ENCODE measurements at regions not wholly inside any gene's neighbourhood (a gene's known extent, or its start where the extent isn't known, plus 50 kb on each side); places are given as distances from the start of the nearest gene placed in this dataset.

DNA sequence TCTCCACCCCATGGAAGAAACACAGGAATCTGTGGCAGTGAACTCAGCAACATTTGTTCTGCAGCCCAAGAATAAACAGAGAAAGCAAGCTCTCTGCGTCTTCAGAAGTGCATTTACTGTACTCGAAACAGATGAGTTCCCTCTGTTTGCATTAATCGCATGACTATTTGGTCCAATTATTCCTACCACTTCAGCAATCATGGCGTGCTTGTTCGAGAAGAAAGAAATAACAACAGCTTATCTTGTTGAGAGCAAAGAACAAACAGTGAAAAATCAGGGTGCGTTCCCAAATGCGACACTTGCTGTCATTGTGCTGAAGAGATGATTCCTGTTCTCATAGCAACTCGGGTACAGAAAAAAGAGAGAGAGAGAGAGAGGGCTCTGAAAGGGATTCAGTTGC lies 445.3 kb upstream of the MAF start:
- Histone ChIP-seq H3K36me3 (ENCODE audit: control insufficient read depth, insufficient read depth, low read length) (no peaks in the 10 kb centered on the region), H3K9me3 (ENCODE audit: control insufficient read depth, insufficient read depth, low read depth, low read length) (no peaks in the 10 kb centered on the region), H3K27me3 (ENCODE audit: control insufficient read depth, insufficient read depth, low read length) (no peaks in the 10 kb centered on the region), H3K27ac (ENCODE audit: low read length) (no peak overlapping the region), H3K4me1 (ENCODE audit: control insufficient read depth, insufficient read depth, low read length) (no peaks in the 10 kb centered on the region), H3K4me3 (ENCODE audit: low read depth in 2 of 2, low read length in 2 of 2) (no peak overlapping the region)
- no TSS peak for BruUV-seq (replicated peaks)
- ChIA-PET CTCF (no interaction called here), POLR2A (no interaction called here)
- intact Hi-C loops (cut with micrococcal nuclease; ENCODE audit: unreplicated experiment) (no loop called here), in situ Hi-C loops (cut with HindIII; ENCODE audit: low pct_unique_long_range_greater_than_20kb, low sequenced_read_pairs) (no loop called here)
- TF ChIP-seq POLR2AphosphoS5 (IDR thresholded peaks at IDR 0.05; ENCODE audit: low read depth, low read length) (no peak), TCF7L2 (IDR thresholded peaks at IDR 0.05; ENCODE audit: low read depth, low read length) (no peak), SIN3A (IDR thresholded peaks at IDR 0.05; ENCODE audit: borderline replicate concordance, insufficient read depth, low read depth, low read length) (no peak)
- TF ChIP-seq, protein P1, sequence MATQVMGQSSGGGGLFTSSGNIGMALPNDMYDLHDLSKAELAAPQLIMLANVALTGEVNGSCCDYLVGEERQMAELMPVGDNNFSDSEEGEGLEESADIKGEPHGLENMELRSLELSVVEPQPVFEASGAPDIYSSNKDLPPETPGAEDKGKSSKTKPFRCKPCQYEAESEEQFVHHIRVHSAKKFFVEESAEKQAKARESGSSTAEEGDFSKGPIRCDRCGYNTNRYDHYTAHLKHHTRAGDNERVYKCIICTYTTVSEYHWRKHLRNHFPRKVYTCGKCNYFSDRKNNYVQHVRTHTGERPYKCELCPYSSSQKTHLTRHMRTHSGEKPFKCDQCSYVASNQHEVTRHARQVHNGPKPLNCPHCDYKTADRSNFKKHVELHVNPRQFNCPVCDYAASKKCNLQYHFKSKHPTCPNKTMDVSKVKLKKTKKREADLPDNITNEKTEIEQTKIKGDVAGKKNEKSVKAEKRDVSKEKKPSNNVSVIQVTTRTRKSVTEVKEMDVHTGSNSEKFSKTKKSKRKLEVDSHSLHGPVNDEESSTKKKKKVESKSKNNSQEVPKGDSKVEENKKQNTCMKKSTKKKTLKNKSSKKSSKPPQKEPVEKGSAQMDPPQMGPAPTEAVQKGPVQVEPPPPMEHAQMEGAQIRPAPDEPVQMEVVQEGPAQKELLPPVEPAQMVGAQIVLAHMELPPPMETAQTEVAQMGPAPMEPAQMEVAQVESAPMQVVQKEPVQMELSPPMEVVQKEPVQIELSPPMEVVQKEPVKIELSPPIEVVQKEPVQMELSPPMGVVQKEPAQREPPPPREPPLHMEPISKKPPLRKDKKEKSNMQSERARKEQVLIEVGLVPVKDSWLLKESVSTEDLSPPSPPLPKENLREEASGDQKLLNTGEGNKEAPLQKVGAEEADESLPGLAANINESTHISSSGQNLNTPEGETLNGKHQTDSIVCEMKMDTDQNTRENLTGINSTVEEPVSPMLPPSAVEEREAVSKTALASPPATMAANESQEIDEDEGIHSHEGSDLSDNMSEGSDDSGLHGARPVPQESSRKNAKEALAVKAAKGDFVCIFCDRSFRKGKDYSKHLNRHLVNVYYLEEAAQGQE (IDR thresholded peaks at IDR 0.05; ENCODE audit: insufficient read depth in 1 of 2, low read depth in 2 of 2, low read length in 1 of 2), result no peak
- TF ChIP-seq, protein P2, sequence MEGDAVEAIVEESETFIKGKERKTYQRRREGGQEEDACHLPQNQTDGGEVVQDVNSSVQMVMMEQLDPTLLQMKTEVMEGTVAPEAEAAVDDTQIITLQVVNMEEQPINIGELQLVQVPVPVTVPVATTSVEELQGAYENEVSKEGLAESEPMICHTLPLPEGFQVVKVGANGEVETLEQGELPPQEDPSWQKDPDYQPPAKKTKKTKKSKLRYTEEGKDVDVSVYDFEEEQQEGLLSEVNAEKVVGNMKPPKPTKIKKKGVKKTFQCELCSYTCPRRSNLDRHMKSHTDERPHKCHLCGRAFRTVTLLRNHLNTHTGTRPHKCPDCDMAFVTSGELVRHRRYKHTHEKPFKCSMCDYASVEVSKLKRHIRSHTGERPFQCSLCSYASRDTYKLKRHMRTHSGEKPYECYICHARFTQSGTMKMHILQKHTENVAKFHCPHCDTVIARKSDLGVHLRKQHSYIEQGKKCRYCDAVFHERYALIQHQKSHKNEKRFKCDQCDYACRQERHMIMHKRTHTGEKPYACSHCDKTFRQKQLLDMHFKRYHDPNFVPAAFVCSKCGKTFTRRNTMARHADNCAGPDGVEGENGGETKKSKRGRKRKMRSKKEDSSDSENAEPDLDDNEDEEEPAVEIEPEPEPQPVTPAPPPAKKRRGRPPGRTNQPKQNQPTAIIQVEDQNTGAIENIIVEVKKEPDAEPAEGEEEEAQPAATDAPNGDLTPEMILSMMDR (IDR thresholded peaks at IDR 0.05), result no peak
- ATAC-seq (no peak), DNase-seq (ENCODE audit: low read depth, low spot score) (no peak)

DNA sequence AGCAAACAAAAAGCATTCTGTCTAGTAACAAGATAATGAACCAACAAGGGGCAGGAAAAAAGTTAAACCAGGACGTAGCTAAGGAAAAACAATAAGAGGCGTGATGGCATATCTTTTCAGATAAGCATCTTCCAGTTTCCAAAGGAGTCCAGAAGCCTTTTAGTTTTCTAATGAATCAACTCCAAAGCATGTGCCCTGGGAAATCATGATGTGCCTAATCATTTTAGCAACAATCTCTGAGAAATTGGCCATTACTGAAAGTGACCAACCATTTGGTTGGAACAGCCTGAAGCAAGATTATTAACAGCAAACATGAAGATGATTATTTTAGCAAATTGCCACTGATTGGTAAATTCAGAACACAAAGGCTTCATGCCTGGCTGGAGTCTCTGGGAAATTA lies 440.9 kb upstream of the MAF start:
- CTCF ChIA-PET, result no interaction called here
- no peak overlapping the region for H3K4me3 ChIP-seq (ENCODE audit: low read depth in 2 of 2, low read length in 2 of 2)
- DNase-seq (ENCODE audit: low read depth, low spot score) (no peak), ATAC-seq (no peak)
- no peak overlapping the region for H3K27ac ChIP-seq (ENCODE audit: low read length)
- TF ChIP-seq POLR2AphosphoS5 (IDR thresholded peaks at IDR 0.05; ENCODE audit: low read depth, low read length) (no peak), TCF7L2 (IDR thresholded peaks at IDR 0.05; ENCODE audit: low read depth, low read length) (no peak)
- TF ChIP-seq, protein P1 (IDR thresholded peaks at IDR 0.05; ENCODE audit: insufficient read depth in 1 of 2, low read depth in 2 of 2, low read length in 1 of 2), result no peak
- TF ChIP-seq, protein P2 (IDR thresholded peaks at IDR 0.05), result no peak
- no peaks in the 10 kb centered on the region for H3K9me3 ChIP-seq (ENCODE audit: control insufficient read depth, insufficient read depth, low read depth, low read length)
- POLR2A ChIA-PET, result no interaction called here
- intact Hi-C loops (cut with micrococcal nuclease; ENCODE audit: unreplicated experiment) (no loop called here), in situ Hi-C loops (cut with HindIII; ENCODE audit: low pct_unique_long_range_greater_than_20kb, low sequenced_read_pairs) (no loop called here)
- no peaks in the 10 kb centered on the region for H3K4me1 ChIP-seq (ENCODE audit: control insufficient read depth, insufficient read depth, low read length)
- H3K27me3 ChIP-seq (ENCODE audit: control insufficient read depth, insufficient read depth, low read length), result no peaks in the 10 kb centered on the region
- H3K36me3 ChIP-seq (ENCODE audit: control insufficient read depth, insufficient read depth, low read length), result no peaks in the 10 kb centered on the region
- BruUV-seq (replicated peaks), result no TSS peak
